Sciatic nerve (tissue), 2 donors: ENCODE measurements at regions not wholly inside any gene's neighbourhood (a gene's known extent, or its start where the extent isn't known, plus 50 kb on each side); places are given as distances from the start of the nearest gene placed in this dataset.
"Not testable (repeated sequence)": the region's sequence is repeated elsewhere in the genome, so short reads cannot be mapped to it uniquely, and the experiment has no call there.

Experiments used
- ATAC-seq: fragments of 200-7000 bp; cut with Tn5 transposase; one replicate; pipeline ENCODE4 v1.9.1; 2020; ENCODE audit warnings: mild to moderate bottlenecking, moderate library complexity
- DNase-seq: peaks from one replicate; pipeline ENCODE4 v3.0.0-alpha.2; 2020; ENCODE audit warnings: low spot score
- intact Hi-C: fragments of 100-400 bp; cut with DNase I; formaldehyde crosslinking; loops from one replicate; pipeline ENCODE4 v1.14.2; 2022
- donor health status: DM: no; HTN: no; CAD: no.
- donor health status: DM: no; HTN: no; CAD: no.

GRCh38 chr18:58805467-58806187 is 59.0 kb upstream of the ZNF532 start:
- DNase-seq: no peak
- no peak for ATAC-seq
- intact Hi-C loops: no loop called here

- intact Hi-C loops: no loop called here
- DNase-seq: no peak
- ATAC-seq: no peak
Observed at GRCh38 chr18:58806826-58807714, 57.6 kb upstream of the ZNF532 start.

GRCh38 chr18:58807766-58808165 is 56.9 kb upstream of the ZNF532 start:
- DNase-seq: no peak
- intact Hi-C loops: no loop called here
- no peak for ATAC-seq

GRCh38 chr18:58808349-58808748 is 56.3 kb upstream of the ZNF532 start:
- intact Hi-C loops: no loop called here
- DNase-seq: no peak
- no peak for ATAC-seq

GRCh38 chr18:58811859-58812258 is 52.8 kb upstream of the ZNF532 start:
- ATAC-seq, intact Hi-C loops, DNase-seq: not testable (repeated sequence)

GRCh38 chr18:58813105-58813504 is 51.6 kb upstream of the ZNF532 start:
- DNase-seq (no peak), ATAC-seq (no peak)
- intact Hi-C loops: no loop called here

- intact Hi-C loops: no loop called here
- DNase-seq (no peak), ATAC-seq (peak; percentile 90)
Observed at GRCh38 chr18:58813561-58814225, 51.0 kb upstream of the ZNF532 start.

- intact Hi-C loops: no loop called here
- no peak for DNase-seq
- peak; percentile 9 for ATAC-seq
Observed at GRCh38 chr18:58814317-58814716, 50.4 kb upstream of the ZNF532 start.
